Neural progenitor cell (in vitro differentiated cells): ENCODE measurements at regions not wholly inside any gene's neighbourhood (a gene's known extent, or its start where the extent isn't known, plus 50 kb on each side); places are given as distances from the start of the nearest gene placed in this dataset.

Source experiments
- DNase-seq: peaks from one replicate; pipeline ENCODE4 v3.0.0-alpha.2; 2016; ENCODE audit warnings: low spot score
- H2AFZ ChIP-seq: fragments of 200-600 bp; sonication (generic); replicated peaks from 2 replicates; pipeline ENCODE4 v1.6.1; 2016; ENCODE audit warnings: antibody characterized with exemption
- H3F3A ChIP-seq: fragments of 200-600 bp; sonication (generic); 2 replicates; pipeline ENCODE4 v1.6.1; 2016; ENCODE audit warnings: antibody characterized with exemption, low read depth
- H3K27ac ChIP-seq: fragments of 200-600 bp; sonication (generic); 2 replicates; pipeline ENCODE4 v1.5.1; 2016; ENCODE audit warnings: mild to moderate bottlenecking
- H3K27me3 ChIP-seq: fragments of 200-600 bp; sonication (generic); 2 replicates; pipeline ENCODE4 v1.6.1; 2016; ENCODE audit warnings: mild to moderate bottlenecking, moderate library complexity
- H3K36me3 ChIP-seq: fragments of 200-600 bp; sonication (generic); 2 replicates; pipeline ENCODE4 v1.5.1; 2016
- H3K4me1 ChIP-seq: fragments of 200-600 bp; sonication (generic); 2 replicates; pipeline ENCODE4 v1.6.1; 2016; ENCODE audit warnings: mixed run types
- H3K4me2 ChIP-seq: fragments of 200-600 bp; sonication (generic); 2 replicates; pipeline ENCODE4 v1.6.1; 2016
- H3K4me3 ChIP-seq: fragments of 200-600 bp; sonication (generic); 2 replicates; pipeline ENCODE4 v1.5.1; 2016
- H3K79me2 ChIP-seq: fragments of 200-600 bp; sonication (generic); 2 replicates; pipeline ENCODE4 v1.6.1; 2016; ENCODE audit warnings: low read depth
- H3K9ac ChIP-seq: fragments of 200-600 bp; sonication (generic); 2 replicates; pipeline ENCODE4 v1.6.1; 2016
- H3K9me3 ChIP-seq: fragments of 200-600 bp; sonication (generic); 2 replicates; pipeline ENCODE4 v1.5.1; 2016; ENCODE audit warnings: low read depth
- H4K20me1 ChIP-seq: fragments of 200-600 bp; sonication (generic); 2 replicates; pipeline ENCODE4 v1.6.1; 2016; ENCODE audit warnings: low read depth
- H3K27ac Mint-ChIP-seq: 3 replicates; pipeline ENCODE4 v1.8.0; 2021; ENCODE audit warnings: mixed read lengths
- H3K27me3 Mint-ChIP-seq: 2 replicates; pipeline ENCODE4 v1.8.0; 2022; ENCODE audit warnings: low read depth, mild to moderate bottlenecking, inconsistent platforms, moderate library complexity, mixed read lengths; ENCODE audit not compliant: insufficient read depth
- H3K36me3 Mint-ChIP-seq: 3 replicates; pipeline ENCODE4 v1.8.0; 2021; ENCODE audit warnings: mixed read lengths
- H3K4me1 Mint-ChIP-seq: 3 replicates; pipeline ENCODE4 v1.8.0; 2021; ENCODE audit warnings: mixed read lengths
- H3K4me3 Mint-ChIP-seq: 3 replicates; pipeline ENCODE4 v1.8.0; 2021; ENCODE audit warnings: mild to moderate bottlenecking, moderate library complexity, mixed read lengths
- H3K9me3 Mint-ChIP-seq: 3 replicates; pipeline ENCODE4 v1.8.0; 2020; ENCODE audit warnings: mixed read lengths
- EZH2 ChIP-seq: fragments of 200-600 bp; sonication (generic); IDR thresholded peaks from 2 replicates; pipeline ENCODE4 v1.6.1; 2017; ENCODE audit warnings: antibody characterized with exemption, mild to moderate bottlenecking, moderate library complexity
- EZH2phosphoT487 ChIP-seq: fragments of 200-600 bp; sonication (generic); IDR thresholded peaks from 2 replicates; pipeline ENCODE4 v1.6.1; 2017; ENCODE audit warnings: antibody characterized with exemption
- TF ChIP-seq, protein P1 (sequence below): fragments of 200-600 bp; sonication (generic); IDR thresholded peaks from 2 replicates; pipeline ENCODE4 v1.5.1; 2017; ENCODE audit warnings: antibody characterized with exemption, mild to moderate bottlenecking

DNA sequence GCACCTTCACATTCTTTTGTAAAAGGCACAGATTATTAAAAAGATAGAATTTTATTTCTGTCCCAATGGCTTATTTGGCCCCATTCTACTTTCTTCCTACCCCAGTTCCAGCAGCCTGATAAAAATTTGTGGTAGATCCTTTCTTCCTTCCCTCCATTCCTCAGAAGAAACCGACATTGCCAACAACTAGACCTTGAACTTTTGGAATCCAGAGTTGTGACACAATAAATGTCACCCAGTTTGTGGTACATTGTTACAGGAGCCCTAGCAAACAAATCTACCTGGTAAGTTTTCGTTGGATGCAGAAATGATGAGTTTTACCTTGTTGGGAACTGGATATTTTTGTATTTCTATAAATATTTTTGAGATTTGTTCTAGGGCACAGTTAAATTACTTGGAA is 141.6 kb upstream of the IVNS1ABP start:
- Mint-ChIP-seq H3K27me3 (no peaks in the 10 kb centered on the region), H3K36me3 (peaks cover 3% of the 10 kb centered on the region), H3K4me1 (peaks cover 3% of the 10 kb centered on the region), H3K27ac (no peak overlapping the region), H3K9me3 (peaks cover 19% of the 10 kb centered on the region), H3K4me3 (no peak overlapping the region)
- H3K4me2 ChIP-seq: no peak overlapping the region
- H4K20me1 ChIP-seq: no peaks in the 10 kb centered on the region
- H2AFZ ChIP-seq: no peak overlapping the region
- no peaks in the 10 kb centered on the region for H3F3A ChIP-seq
- no peak overlapping the region for H3K9ac ChIP-seq
- no peaks in the 10 kb centered on the region for H3K36me3 ChIP-seq
- DNase-seq: no peak
- no peaks in the 10 kb centered on the region for H3K79me2 ChIP-seq
- H3K4me1 ChIP-seq: no peaks in the 10 kb centered on the region
- TF ChIP-seq EZH2phosphoT487 (no peak), EZH2 (no peak)
- TF ChIP-seq, protein P1, sequence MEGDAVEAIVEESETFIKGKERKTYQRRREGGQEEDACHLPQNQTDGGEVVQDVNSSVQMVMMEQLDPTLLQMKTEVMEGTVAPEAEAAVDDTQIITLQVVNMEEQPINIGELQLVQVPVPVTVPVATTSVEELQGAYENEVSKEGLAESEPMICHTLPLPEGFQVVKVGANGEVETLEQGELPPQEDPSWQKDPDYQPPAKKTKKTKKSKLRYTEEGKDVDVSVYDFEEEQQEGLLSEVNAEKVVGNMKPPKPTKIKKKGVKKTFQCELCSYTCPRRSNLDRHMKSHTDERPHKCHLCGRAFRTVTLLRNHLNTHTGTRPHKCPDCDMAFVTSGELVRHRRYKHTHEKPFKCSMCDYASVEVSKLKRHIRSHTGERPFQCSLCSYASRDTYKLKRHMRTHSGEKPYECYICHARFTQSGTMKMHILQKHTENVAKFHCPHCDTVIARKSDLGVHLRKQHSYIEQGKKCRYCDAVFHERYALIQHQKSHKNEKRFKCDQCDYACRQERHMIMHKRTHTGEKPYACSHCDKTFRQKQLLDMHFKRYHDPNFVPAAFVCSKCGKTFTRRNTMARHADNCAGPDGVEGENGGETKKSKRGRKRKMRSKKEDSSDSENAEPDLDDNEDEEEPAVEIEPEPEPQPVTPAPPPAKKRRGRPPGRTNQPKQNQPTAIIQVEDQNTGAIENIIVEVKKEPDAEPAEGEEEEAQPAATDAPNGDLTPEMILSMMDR: no peak
- H3K27ac ChIP-seq: no peak overlapping the region
- H3K27me3 ChIP-seq: no peaks in the 10 kb centered on the region
- no peaks in the 10 kb centered on the region for H3K9me3 ChIP-seq
- no peak overlapping the region for H3K4me3 ChIP-seq

DNA sequence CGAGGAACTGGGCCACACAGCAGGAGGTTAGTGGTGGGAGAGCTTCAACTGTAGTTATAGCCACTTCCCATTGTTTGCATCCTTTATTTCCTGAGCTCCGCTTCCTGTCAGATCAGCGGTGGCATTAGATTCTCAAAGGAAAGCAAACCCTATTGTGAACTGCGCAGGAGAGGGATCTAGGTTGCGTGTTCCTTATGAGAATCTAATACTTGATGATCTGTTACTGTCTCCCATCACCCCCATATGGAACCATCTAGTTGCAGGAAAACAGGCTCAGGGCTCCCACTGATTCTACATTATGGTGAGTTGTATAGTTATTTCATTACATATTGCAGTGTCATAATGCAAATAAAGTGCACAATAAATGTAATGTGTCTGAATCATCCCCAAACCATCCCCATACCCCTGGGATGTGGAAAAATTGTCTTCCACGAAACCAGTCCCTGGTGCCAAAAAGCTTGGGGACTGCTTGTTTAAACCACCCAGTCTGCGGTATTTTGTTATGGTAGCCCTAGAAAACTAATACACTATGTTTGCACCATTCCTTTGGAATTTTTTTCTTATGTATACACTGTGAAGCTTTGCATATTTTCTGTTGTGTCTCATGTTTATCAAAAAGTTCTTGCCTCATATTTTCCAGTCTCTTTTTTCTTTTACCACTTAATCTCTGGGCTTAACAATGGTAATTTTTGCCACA is 136.6 kb upstream of the IVNS1ABP start:
- Mint-ChIP-seq H3K4me3 (no peak overlapping the region), H3K27me3 (no peaks in the 10 kb centered on the region), H3K9me3 (peaks cover 7% of the 10 kb centered on the region), H3K36me3 (peaks cover 3% of the 10 kb centered on the region), H3K27ac (no peak overlapping the region), H3K4me1 (peaks cover 10% of the 10 kb centered on the region)
- Histone ChIP-seq H3K9ac (no peak overlapping the region), H4K20me1 (no peaks in the 10 kb centered on the region), H3K36me3 (no peaks in the 10 kb centered on the region), H3K27me3 (no peaks in the 10 kb centered on the region), H3K9me3 (no peaks in the 10 kb centered on the region), H3K79me2 (no peaks in the 10 kb centered on the region), H3K4me3 (no peak overlapping the region), H3K27ac (no peak overlapping the region), H3K4me2 (no peak overlapping the region), H2AFZ (no peak overlapping the region), H3K4me1 (no peaks in the 10 kb centered on the region), H3F3A (no peaks in the 10 kb centered on the region)
- TF ChIP-seq EZH2phosphoT487: no peak
- TF ChIP-seq EZH2: no peak
- TF ChIP-seq, protein P1: no peak
- no peak for DNase-seq

GRCh38 chr1:185450917-185451316 is 133.9 kb upstream of the IVNS1ABP start:
- Mint-ChIP-seq H3K27ac (no peak overlapping the region), H3K36me3 (peaks cover 3% of the 10 kb centered on the region), H3K27me3 (no peaks in the 10 kb centered on the region), H3K4me1 (peaks cover 15% of the 10 kb centered on the region), H3K4me3 (no peak overlapping the region), H3K9me3 (peaks cover 9% of the 10 kb centered on the region)
- Histone ChIP-seq H2AFZ (no peak overlapping the region), H3K9me3 (no peaks in the 10 kb centered on the region), H4K20me1 (no peaks in the 10 kb centered on the region), H3F3A (no peaks in the 10 kb centered on the region), H3K79me2 (no peaks in the 10 kb centered on the region), H3K4me3 (no peak overlapping the region), H3K4me1 (no peaks in the 10 kb centered on the region), H3K27me3 (no peaks in the 10 kb centered on the region), H3K27ac (no peak overlapping the region), H3K36me3 (no peaks in the 10 kb centered on the region), H3K4me2 (no peak overlapping the region), H3K9ac (no peak overlapping the region)
- no peak for DNase-seq
- no peak for TF ChIP-seq EZH2
- TF ChIP-seq EZH2phosphoT487: no peak
- TF ChIP-seq, protein P1: no peak
